ENCODE measurements at regions not wholly inside any gene's neighbourhood (a gene's known extent, or its start where the extent isn't known, plus 50 kb on each side); places are given as distances from the start of the nearest gene placed in this dataset.
"Not testable (repeated sequence)": the region's sequence is repeated elsewhere in the genome, so short reads cannot be mapped to it uniquely, and the experiment has no call there.

DNA sequence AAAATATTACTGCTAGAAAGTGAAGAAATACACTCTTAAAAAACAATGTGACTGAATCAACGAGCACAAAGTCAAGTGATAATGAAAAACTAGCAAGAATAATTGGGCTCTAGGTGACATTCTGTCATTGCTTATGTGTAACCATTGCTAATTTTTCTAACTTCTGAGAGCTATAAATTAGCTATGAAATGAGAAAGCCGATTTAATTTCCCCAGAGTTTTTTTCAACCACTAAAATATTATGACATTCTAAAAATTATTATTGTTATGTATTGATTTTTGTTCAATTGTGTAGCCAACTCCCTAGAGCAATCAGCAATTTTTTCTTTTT is 458.6 kb upstream of the ATXN8OS start:
- no peak for DNase-seq

GRCh38 chr13:69648340-69649062 is 459.1 kb upstream of the ATXN8OS start:
- no peak for DNase-seq

- DNase-seq: no peak
Measured at GRCh38 chr13:69644447-69644846, 463.2 kb upstream of the ATXN8OS start.

DNA sequence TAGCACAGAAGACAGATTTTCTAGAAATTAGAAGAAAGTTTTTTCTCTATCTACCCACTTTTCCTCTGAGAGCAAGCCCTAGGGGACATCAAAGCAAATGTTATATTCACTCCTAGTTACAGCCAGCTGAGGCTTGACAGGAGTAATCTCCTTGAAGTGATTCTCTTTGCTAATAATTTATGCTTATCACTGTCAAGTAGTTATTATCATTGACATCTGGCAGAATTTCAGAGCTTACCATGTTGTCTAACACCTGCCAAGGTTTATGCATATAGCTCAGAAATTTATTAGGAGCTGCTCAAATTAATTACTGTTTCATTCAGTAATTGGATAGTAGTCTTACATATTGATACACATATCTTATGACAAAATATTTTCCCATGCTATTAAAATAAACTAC is 465.9 kb upstream of the ATXN8OS start:
- no peak for DNase-seq

DNA sequence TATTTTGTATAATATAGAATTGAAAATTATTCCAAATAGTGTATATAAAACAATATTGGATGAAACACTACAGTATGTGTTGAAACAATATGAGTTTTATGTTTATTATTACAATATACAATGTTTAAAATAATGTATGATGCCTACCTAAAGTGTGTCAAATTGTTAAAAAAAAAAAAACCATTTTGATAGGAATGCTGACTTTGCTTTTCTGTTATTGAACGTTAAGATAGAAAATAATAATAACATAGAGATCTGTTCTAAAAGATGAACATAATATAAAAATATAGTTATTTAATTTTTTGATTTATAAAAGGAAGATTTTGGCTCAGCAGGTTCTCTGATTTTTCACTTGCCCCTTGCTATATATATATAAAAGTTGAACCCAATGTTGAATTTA is 474.6 kb upstream of the ATXN8OS start:
- no peak for DNase-seq

DNA sequence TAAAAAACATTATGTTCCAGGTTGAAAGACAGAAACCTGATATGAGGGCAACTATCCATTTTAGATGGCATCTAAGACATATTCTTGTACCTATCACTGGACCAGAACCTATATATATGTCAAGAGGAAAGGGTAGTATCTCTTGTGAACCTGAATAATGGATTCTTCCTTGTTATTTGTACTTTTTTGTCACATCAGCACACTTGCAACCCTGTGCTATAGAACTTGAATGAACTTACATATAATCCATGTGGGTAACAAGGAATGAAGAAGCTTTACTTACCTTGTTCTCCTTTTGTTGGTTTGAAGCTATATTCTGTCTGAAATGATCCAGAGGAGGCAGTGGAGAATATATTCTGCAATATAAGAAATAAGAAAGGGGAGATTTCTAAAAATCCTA is 483.7 kb upstream of the ATXN8OS start:
- no peak for DNase-seq

- no peak for DNase-seq
Measured at GRCh38 chr13:69619651-69620050, 488.0 kb upstream of the ATXN8OS start.

- no peak for DNase-seq
Measured at GRCh38 chr13:69618838-69619237, 488.8 kb upstream of the ATXN8OS start.

GRCh38 chr13:69618393-69618792 is 489.2 kb upstream of the ATXN8OS start:
- DNase-seq: no peak

- DNase-seq: no peak
Measured at GRCh38 chr13:69617587-69617986, 490.0 kb upstream of the ATXN8OS start.

DNA sequence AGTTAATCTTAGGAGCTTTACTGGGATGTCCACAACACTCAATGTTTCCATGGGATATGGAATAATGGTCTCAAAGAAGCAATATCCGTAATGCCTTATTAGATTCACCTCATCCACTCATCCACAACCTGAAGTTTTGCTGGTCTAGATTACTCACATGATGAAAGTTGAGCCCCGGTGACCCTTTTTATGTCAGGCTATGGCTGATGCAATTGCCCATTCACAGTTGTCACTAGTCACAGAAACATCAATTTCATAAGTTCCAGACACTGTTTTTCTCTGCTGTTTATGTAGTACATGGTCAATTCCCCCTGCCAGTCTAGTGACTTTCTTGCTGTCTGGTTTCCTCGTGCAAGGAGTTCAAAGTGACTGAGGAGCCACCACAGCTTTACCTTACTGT is 491.2 kb upstream of the ATXN8OS start:
- no peak for DNase-seq

DNA sequence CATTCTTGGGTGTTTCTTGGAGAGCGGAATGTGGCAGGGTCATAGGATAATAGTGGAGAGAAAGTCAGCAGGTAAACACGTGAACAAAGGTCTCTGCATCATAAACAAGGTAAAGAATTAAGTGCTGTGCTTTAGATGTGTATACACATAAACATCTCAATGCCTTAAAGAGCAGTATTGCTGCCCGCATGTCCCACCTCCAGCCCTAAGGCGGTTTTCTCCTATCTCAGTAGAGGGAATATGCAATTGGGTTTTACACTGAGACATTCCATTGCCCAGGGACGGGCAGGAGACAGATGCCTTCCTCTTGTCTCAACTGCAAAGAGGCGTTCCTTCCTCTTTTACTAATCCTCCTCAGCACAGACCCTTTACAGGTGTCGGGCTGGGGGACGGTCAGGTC is 492.6 kb upstream of the ATXN8OS start:
- DNase-seq: not testable (repeated sequence)

- no peak for DNase-seq
Measured at GRCh38 chr13:69604698-69605097, 502.9 kb upstream of the ATXN8OS start.

- no peak for DNase-seq
Measured at GRCh38 chr13:69603144-69603853, 504.3 kb upstream of the ATXN8OS start.

GRCh38 chr13:69601661-69602060 is 506.0 kb upstream of the ATXN8OS start:
- no peak for DNase-seq

GRCh38 chr13:69600811-69601210 is 506.8 kb upstream of the ATXN8OS start:
- no peak for DNase-seq

GRCh38 chr13:69597088-69597487 is 510.5 kb upstream of the ATXN8OS start:
- DNase-seq: no peak

GRCh38 chr13:69595181-69595580 is 512.4 kb upstream of the ATXN8OS start:
- no peak for DNase-seq

GRCh38 chr13:69591437-69591836 is 516.2 kb upstream of the ATXN8OS start:
- no peak for DNase-seq

DNA sequence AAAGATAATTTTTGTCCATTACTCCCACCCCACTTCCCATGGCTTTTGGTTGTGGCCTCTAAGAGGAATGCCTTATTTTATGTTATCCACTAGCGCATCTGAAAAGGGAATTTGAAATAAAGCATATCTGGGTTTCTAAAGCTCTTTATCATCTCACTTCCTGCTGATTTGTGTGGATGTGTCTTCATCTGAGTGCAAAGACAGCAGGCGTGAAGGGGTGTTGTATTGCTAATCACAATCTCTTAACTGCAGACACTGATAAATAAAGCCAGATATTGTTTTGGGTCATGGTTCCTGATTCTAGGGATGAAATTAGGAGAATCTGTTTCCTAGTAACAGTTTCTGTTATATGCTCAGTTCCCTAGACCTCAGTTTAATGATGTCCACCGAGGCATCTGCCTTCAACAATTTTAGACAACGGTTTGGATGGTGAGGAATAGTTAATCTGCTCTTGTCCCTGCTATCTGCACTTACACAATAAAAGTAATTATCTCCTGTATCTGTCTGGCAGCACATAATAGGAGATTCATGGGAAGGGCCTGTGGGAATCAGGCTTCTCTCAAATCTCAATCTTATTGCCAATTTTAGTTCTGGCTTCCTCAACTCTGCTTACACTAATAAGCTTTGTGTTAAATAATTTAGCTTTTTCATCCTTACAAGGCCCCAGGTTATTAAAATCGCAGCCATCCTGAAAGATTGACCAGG is 517.9 kb upstream of the ATXN8OS start:
- no peak for DNase-seq

GRCh38 chr13:69585656-69586055 is 522.0 kb upstream of the ATXN8OS start:
- no peak for DNase-seq

- no peak for DNase-seq
Measured at GRCh38 chr13:69580255-69580654, 527.4 kb upstream of the ATXN8OS start.

DNA sequence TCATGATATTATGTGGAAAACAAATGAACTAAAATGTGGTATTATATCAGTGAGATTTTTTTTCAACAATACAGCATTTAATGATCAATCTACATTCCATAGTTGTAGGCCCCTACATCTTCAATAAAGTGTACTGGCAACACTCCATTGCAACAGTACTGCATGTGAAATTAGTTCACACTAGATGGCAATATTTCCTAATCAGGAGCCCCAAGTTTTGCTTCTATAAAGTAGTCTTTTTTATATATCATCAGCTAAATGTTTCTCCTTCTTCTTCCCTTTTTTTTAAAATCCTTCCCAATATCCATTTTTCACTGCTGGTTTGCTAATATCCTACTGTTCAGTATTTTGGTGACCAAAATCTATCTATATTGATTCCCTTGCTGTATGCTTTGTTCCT is 528.3 kb upstream of the ATXN8OS start:
- DNase-seq: no peak

Measured in femur (tissue), 1 donor.